ENCODE measurements at regions not wholly inside any gene's neighbourhood (a gene's known extent, or its start where the extent isn't known, plus 50 kb on each side); places are given as distances from the start of the nearest gene placed in this dataset.

DNA sequence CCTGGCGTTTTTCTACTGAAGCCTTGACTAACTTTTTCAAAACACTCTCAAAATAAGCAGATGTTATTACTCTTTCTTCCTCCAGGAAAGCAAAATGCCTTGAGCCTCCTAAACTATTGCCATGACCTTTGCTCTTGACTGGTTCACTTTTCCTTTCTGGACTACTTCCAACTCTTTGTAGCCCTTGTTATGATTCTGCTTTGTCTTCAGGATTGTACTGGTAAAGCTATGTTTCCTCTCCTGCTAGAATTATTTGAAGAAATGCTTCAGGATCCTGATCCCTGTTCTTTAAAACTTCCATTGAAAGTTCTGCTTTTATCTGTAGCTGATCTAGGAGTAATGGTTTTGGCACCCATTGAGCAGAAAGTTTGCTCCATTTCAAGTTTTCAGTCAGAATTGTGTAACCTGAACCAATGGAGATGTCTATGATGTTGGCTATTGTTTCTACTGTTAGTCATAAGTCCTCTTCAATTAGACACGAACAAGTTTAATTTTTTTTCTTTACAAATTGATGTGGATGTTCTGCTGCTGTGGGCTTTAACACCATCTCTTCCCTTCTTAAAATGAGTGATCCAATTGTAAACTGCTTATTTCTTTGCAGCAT, 1356.4 kb downstream of the EFNA5 start:
- H3K27me3 ChIP-seq (ENCODE audit: control insufficient read depth, insufficient read depth, low read length) = no peaks in the 10 kb centered on the region
- H3K4me3 ChIP-seq (ENCODE audit: low read depth, low read length) = no peak overlapping the region
- ChIA-PET POLR2A (no interaction called here), CTCF (interaction anchor here (0.6 to 1.9 kb wide), 2 partner anchors 37 to 45 kb away, joined by 4 to 5 read pairs; no protein-coding TSS in a partner anchor)
- no peaks in the 10 kb centered on the region for H3K9me3 ChIP-seq (ENCODE audit: control insufficient read depth, insufficient read depth, low read length)
- TF ChIP-seq, protein P1, sequence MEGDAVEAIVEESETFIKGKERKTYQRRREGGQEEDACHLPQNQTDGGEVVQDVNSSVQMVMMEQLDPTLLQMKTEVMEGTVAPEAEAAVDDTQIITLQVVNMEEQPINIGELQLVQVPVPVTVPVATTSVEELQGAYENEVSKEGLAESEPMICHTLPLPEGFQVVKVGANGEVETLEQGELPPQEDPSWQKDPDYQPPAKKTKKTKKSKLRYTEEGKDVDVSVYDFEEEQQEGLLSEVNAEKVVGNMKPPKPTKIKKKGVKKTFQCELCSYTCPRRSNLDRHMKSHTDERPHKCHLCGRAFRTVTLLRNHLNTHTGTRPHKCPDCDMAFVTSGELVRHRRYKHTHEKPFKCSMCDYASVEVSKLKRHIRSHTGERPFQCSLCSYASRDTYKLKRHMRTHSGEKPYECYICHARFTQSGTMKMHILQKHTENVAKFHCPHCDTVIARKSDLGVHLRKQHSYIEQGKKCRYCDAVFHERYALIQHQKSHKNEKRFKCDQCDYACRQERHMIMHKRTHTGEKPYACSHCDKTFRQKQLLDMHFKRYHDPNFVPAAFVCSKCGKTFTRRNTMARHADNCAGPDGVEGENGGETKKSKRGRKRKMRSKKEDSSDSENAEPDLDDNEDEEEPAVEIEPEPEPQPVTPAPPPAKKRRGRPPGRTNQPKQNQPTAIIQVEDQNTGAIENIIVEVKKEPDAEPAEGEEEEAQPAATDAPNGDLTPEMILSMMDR (IDR thresholded peaks at IDR 0.05; ENCODE audit: low read depth, low read length) = no peak
- no peak overlapping the region for H3K27ac ChIP-seq (ENCODE audit: low read depth, low read length)
- no peak for DNase-seq (ENCODE audit: low read depth, low spot score)

DNA sequence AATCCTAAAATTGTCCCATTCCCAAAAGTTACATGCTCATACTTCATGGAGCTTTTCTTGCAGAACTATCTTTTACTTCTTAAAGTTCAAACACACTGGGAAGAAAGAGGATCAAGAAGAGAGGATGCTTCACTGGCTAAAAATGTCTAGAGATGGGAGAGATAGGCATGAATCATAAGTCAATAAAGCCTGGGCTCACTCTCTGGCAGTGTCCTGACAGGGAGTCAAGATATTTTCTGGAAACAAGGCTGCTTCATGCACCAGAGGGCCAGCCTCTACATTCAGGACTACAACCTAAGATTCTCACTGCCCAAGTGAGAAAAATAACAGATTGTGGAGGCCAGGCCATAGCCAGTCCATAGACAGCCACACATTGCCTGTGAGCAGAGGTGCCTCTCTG, 1358.4 kb downstream of the EFNA5 start:
- Histone ChIP-seq H3K4me3 (ENCODE audit: low read depth, low read length) (no peak overlapping the region), H3K27ac (ENCODE audit: low read depth, low read length) (no peak overlapping the region), H3K27me3 (ENCODE audit: control insufficient read depth, insufficient read depth, low read length) (no peaks in the 10 kb centered on the region), H3K9me3 (ENCODE audit: control insufficient read depth, insufficient read depth, low read length) (no peaks in the 10 kb centered on the region)
- TF ChIP-seq, protein P1 (IDR thresholded peaks at IDR 0.05; ENCODE audit: low read depth, low read length) = no peak
- ChIA-PET POLR2A (no interaction called here), CTCF (interaction anchor here (1.1 to 1.2 kb wide), 2 partner anchors 43 to 143 kb away, joined by 3 to 4 read pairs; no protein-coding TSS in a partner anchor)
- no peak for DNase-seq (ENCODE audit: low read depth, low spot score)

DNA sequence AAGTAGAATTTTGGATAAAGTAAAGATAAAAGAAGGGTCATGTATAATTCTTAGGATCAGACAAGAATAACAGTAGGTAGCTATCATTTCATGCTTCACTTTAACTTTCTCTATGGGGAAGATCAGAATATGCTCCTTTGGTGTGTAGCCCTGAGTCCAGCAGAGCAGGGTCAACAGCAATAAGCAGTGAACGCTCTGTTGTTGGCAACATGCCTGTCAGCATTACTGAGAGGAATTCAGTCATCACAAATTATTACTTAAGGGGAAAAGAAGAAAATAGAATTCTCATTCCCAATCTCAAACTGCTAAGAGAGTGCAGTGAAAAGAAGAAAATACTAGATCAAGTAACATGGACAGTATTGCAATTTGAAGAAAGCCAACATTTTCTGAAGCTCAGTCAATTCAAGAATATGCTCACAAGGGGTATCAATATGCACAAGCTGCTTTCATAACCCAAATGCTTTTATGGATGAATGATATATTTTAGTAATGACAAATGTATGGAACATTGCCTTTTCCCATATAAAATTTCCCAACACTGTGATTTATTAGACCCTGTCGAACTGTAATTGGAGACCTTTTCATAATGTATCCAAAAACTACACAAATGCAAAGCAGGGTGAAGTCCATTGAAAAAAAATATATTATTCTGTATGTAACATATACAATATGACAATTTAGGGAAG, 1359.4 kb downstream of the EFNA5 start:
- H3K9me3 ChIP-seq (ENCODE audit: control insufficient read depth, insufficient read depth, low read length) = no peaks in the 10 kb centered on the region
- H3K4me3 ChIP-seq (ENCODE audit: low read depth, low read length) = no peak overlapping the region
- H3K27ac ChIP-seq (ENCODE audit: low read depth, low read length) = no peak overlapping the region
- POLR2A ChIA-PET = no interaction called here
- TF ChIP-seq, protein P1 (IDR thresholded peaks at IDR 0.05; ENCODE audit: low read depth, low read length) = no peak
- DNase-seq (ENCODE audit: low read depth, low spot score) = no peak
- CTCF ChIA-PET = interaction anchor here (1.1 to 1.2 kb wide), 2 partner anchors 42 to 144 kb away, joined by 3 to 4 read pairs; no protein-coding TSS in a partner anchor
- no peaks in the 10 kb centered on the region for H3K27me3 ChIP-seq (ENCODE audit: control insufficient read depth, insufficient read depth, low read length)

DNA sequence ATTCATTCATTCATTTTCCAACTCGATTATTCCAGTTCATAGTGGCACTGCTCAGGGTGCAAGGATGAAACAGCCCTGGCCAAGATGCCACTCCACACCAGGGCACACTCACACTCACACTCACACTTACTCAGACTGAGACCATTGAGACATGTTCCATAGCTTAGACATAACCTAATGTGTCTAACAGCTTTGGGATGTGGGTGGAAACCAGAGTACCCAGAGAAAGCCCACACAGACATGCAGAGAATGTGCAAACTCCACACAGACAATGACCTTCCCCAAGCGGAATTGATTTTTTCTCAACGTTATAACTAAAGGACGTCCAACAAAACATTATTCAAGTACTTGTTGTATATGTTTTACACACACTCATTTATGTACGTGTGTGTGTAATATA, 1363.5 kb downstream of the EFNA5 start:
- H3K9me3 ChIP-seq (ENCODE audit: control insufficient read depth, insufficient read depth, low read length) = no peaks in the 10 kb centered on the region
- DNase-seq (ENCODE audit: low read depth, low spot score) = no peak
- TF ChIP-seq, protein P1 (IDR thresholded peaks at IDR 0.05; ENCODE audit: low read depth, low read length) = no peak
- ChIA-PET CTCF (interaction anchor here (1.2 kb wide), 1 partner anchor 38 kb away, joined by 4 read pairs; no protein-coding TSS in a partner anchor), POLR2A (no interaction called here)
- no peak overlapping the region for H3K4me3 ChIP-seq (ENCODE audit: low read depth, low read length)
- H3K27me3 ChIP-seq (ENCODE audit: control insufficient read depth, insufficient read depth, low read length) = no peaks in the 10 kb centered on the region
- no peak overlapping the region for H3K27ac ChIP-seq (ENCODE audit: low read depth, low read length)
